Prostate gland (tissue), 2 donors: ENCODE measurements at regions not wholly inside any gene's neighbourhood (a gene's known extent, or its start where the extent isn't known, plus 50 kb on each side); places are given as distances from the start of the nearest gene placed in this dataset.

Experiments
- DNase-seq: peaks from one replicate; pipeline ENCODE4 v3.0.0-alpha.2; 2019; ENCODE audit warnings: low spot score
- H3K27ac ChIP-seq, 2 donors: fragments of 200-600 bp; sonication (generic); 2 replicates each; pipeline ENCODE4 v1.5.1; 2017 to 2019
- H3K27me3 ChIP-seq: fragments of 200-600 bp; sonication (generic); replicated peaks from 2 replicates; pipeline ENCODE4 v1.5.1; 2019; ENCODE audit not compliant: insufficient read depth
- H3K36me3 ChIP-seq, 2 donors: fragments of 200-600 bp; sonication (generic); 1 replicate in 1 of 2; 2 replicates in 1 of 2; pipeline versions ENCODE4 v1.5.1 to v1.8.1; 2017 to 2019
- H3K4me1 ChIP-seq: fragments of 200-600 bp; sonication (generic); replicated peaks from 2 replicates; pipeline ENCODE4 v1.5.1; 2019
- H3K4me3 ChIP-seq, 2 donors: fragments of 200-600 bp; sonication (generic); 2 replicates each; pipeline ENCODE4 v1.5.1; 2017 to 2019
- H3K9me3 ChIP-seq: fragments of 200-600 bp; sonication (generic); 2 replicates; pipeline ENCODE4 v1.5.1; 2017
- CTCF ChIP-seq, 4 experiments: fragments of 200-600 bp in 2 of 4; fragments of 450-650 bp in 2 of 4; sonication (generic) in 2 of 4; IDR thresholded peaks; 1 replicate in 3 of 4; 2 replicates in 1 of 4; pipeline ENCODE4 v1.5.1; 2016 to 2019; ENCODE audit warnings: antibody characterized with exemption in 4 of 4, mild to moderate bottlenecking in 2 of 4, moderate library complexity in 2 of 4
- POLR2A ChIP-seq: fragments of 450-650 bp; IDR thresholded peaks from one replicate; pipeline ENCODE4 v1.6.1; 2016; ENCODE audit warnings: antibody characterized with exemption, mild to moderate bottlenecking
- POLR2AphosphoS5 ChIP-seq: sonication (generic); formaldehyde crosslinking; IDR thresholded peaks from one replicate; pipeline ENCODE4 v1.6.1; 2017; ENCODE audit warnings: antibody characterized with exemption
- WGBS: methylation state at CpG from one replicate; pipeline ENCODE4 v1.1.5; 2018; 5-methylcytosine and 5-hydroxymethylcytosine counted together
- intact Hi-C: fragments of 100-400 bp; cut with DNase I; formaldehyde crosslinking; loops from one replicate; pipeline ENCODE4 v1.14.2; 2022

- intact Hi-C loops: no loop called here
- no peak for DNase-seq
- no peaks in the 10 kb centered on the region for H3K36me3 ChIP-seq
- H3K4me1 ChIP-seq: no peaks in the 10 kb centered on the region
- H3K9me3 ChIP-seq: no peaks in the 10 kb centered on the region
- WGBS: 88% methylated on average over 7 of the region's 7 CpGs
- no peaks in the 10 kb centered on the region for H3K27me3 ChIP-seq
- H3K27ac ChIP-seq: no peak overlapping the region
- no peak for TF ChIP-seq POLR2A
- TF ChIP-seq POLR2AphosphoS5: no peak
- no peak overlapping the region for H3K4me3 ChIP-seq
These were observed 556.6 kb upstream of the CDH4 start for GRCh38 chr20:60695226-60696000.

GRCh38 chr20:60697252-60697651, 554.8 kb upstream of the CDH4 start:
- TF ChIP-seq POLR2A: no peak
- TF ChIP-seq CTCF (IDR thresholded peaks at IDR 0.05): no peak
- no peak for TF ChIP-seq POLR2AphosphoS5
- H3K27me3 ChIP-seq: no peaks in the 10 kb centered on the region
- intact Hi-C loops: no loop called here
- H3K27ac ChIP-seq: no peak overlapping the region
- no peak for DNase-seq
- H3K36me3 ChIP-seq: no peaks in the 10 kb centered on the region
- H3K4me3 ChIP-seq: no peak overlapping the region
- H3K4me1 ChIP-seq: no peaks in the 10 kb centered on the region
- H3K9me3 ChIP-seq: no peaks in the 10 kb centered on the region
- WGBS: 96% methylated on average over 2 of the region's 2 CpGs

GRCh38 chr20:60700728-60701127, 551.3 kb upstream of the CDH4 start:
- TF ChIP-seq POLR2AphosphoS5: no peak
- TF ChIP-seq CTCF (IDR thresholded peaks at IDR 0.05): no peak
- no peak for TF ChIP-seq POLR2A
- Histone ChIP-seq H3K27me3 (no peaks in the 10 kb centered on the region), H3K9me3 (no peaks in the 10 kb centered on the region), H3K4me1 (no peaks in the 10 kb centered on the region), H3K4me3 (no peak overlapping the region), H3K27ac (no peak overlapping the region), H3K36me3 (no peaks in the 10 kb centered on the region)
- no peak for DNase-seq
- WGBS: 75% methylated on average over 2 of the region's 2 CpGs
- intact Hi-C loops: no loop called here

GRCh38 chr20:60704147-60704546, 547.9 kb upstream of the CDH4 start:
- no peaks in the 10 kb centered on the region for H3K36me3 ChIP-seq
- TF ChIP-seq POLR2AphosphoS5 (no peak), POLR2A (no peak), CTCF (IDR thresholded peaks at IDR 0.05) (no peak)

GRCh38 chr20:60713396-60713795, 538.7 kb upstream of the CDH4 start:
- peaks cover 3% of the 10 kb centered on the region for H3K27me3 ChIP-seq
- H3K9me3 ChIP-seq: no peaks in the 10 kb centered on the region
- H3K36me3 ChIP-seq: no peaks in the 10 kb centered on the region
- intact Hi-C loops: no loop called here
- 66% methylated on average over 2 of the region's 2 CpGs for WGBS
- TF ChIP-seq CTCF (IDR thresholded peaks at IDR 0.05) (no peak), POLR2AphosphoS5 (no peak), POLR2A (no peak)
- H3K4me1 ChIP-seq: no peaks in the 10 kb centered on the region
- H3K27ac ChIP-seq: no peak overlapping the region
- no peak overlapping the region for H3K4me3 ChIP-seq
- DNase-seq: no peak

More at GRCh38 chr20:60704147-60704546, 547.9 kb upstream of the CDH4 start:
- Histone ChIP-seq H3K27ac (no peak overlapping the region), H3K9me3 (no peaks in the 10 kb centered on the region), H3K27me3 (peaks cover 2% of the 10 kb centered on the region), H3K4me3 (no peak overlapping the region), H3K4me1 (no peaks in the 10 kb centered on the region)
- 82% methylated on average over 2 of the region's 2 CpGs for WGBS
- intact Hi-C loops: no loop called here
- no peak for DNase-seq
